Right hindlimb (tissue), 1 donor: ENCODE measurements at regions not wholly inside any gene's neighbourhood (a gene's known extent, or its start where the extent isn't known, plus 50 kb on each side); places are given as distances from the start of the nearest gene placed in this dataset.
"Not testable (repeated sequence)": the region's sequence is repeated elsewhere in the genome, so short reads cannot be mapped to it uniquely, and the experiment has no call there.

Experiments
- DNase-seq: peaks from one replicate; pipeline ENCODE4 v3.0.0-alpha.2; 2018

- DNase-seq = no peak
Measured at GRCh38 chr4:29240641-29241040, 1479.5 kb upstream of the PCDH7 start.

- no peak for DNase-seq
Measured at GRCh38 chr4:29243054-29243453, 1477.1 kb upstream of the PCDH7 start.

GRCh38 chr4:29243851-29244250 is 1476.3 kb upstream of the PCDH7 start:
- DNase-seq = no peak

GRCh38 chr4:29259556-29259955 is 1460.6 kb upstream of the PCDH7 start:
- no peak for DNase-seq

- DNase-seq = no peak
Measured at GRCh38 chr4:29262986-29263385, 1457.2 kb upstream of the PCDH7 start.

GRCh38 chr4:29276150-29276549 is 1444.0 kb upstream of the PCDH7 start:
- DNase-seq = no peak

- no peak for DNase-seq
Measured at GRCh38 chr4:29277381-29277780, 1442.8 kb upstream of the PCDH7 start.

GRCh38 chr4:29278585-29278984 is 1441.6 kb upstream of the PCDH7 start:
- no peak for DNase-seq

- no peak for DNase-seq
Measured at GRCh38 chr4:29289118-29289517, 1431.1 kb upstream of the PCDH7 start.

- DNase-seq = no peak
Measured at GRCh38 chr4:29295280-29295679, 1424.9 kb upstream of the PCDH7 start.

GRCh38 chr4:29304595-29304994 is 1415.6 kb upstream of the PCDH7 start:
- DNase-seq = no peak

- no peak for DNase-seq
Measured at GRCh38 chr4:29307256-29307655, 1412.9 kb upstream of the PCDH7 start.

GRCh38 chr4:29307755-29308154 is 1412.4 kb upstream of the PCDH7 start:
- no peak for DNase-seq

- DNase-seq = no peak
Measured at GRCh38 chr4:29309050-29309449, 1411.1 kb upstream of the PCDH7 start.

GRCh38 chr4:29310252-29310651 is 1409.9 kb upstream of the PCDH7 start:
- DNase-seq = no peak

- DNase-seq = no peak
Measured at GRCh38 chr4:29311247-29311646, 1408.9 kb upstream of the PCDH7 start.

GRCh38 chr4:29319663-29320340 is 1400.4 kb upstream of the PCDH7 start:
- no peak for DNase-seq

- no peak for DNase-seq
Measured at GRCh38 chr4:29320947-29321620, 1399.1 kb upstream of the PCDH7 start.

- no peak for DNase-seq
Measured at GRCh38 chr4:29326004-29326403, 1394.2 kb upstream of the PCDH7 start.

- no peak for DNase-seq
Measured at GRCh38 chr4:29326816-29327215, 1393.4 kb upstream of the PCDH7 start.

GRCh38 chr4:29336861-29337260 is 1383.3 kb upstream of the PCDH7 start:
- DNase-seq = no peak

- no peak for DNase-seq
Measured at GRCh38 chr4:29372971-29373370, 1347.2 kb upstream of the PCDH7 start.

GRCh38 chr4:29375716-29376115 is 1344.5 kb upstream of the PCDH7 start:
- DNase-seq = no peak

GRCh38 chr4:29378237-29378636 is 1341.9 kb upstream of the PCDH7 start:
- not testable (repeated sequence) for DNase-seq

- DNase-seq = no peak
Measured at GRCh38 chr4:29390921-29391320, 1329.2 kb upstream of the PCDH7 start.
